Left lung (tissue), 4 donors: ENCODE measurements at regions not wholly inside any gene's neighbourhood (a gene's known extent, or its start where the extent isn't known, plus 50 kb on each side); places are given as distances from the start of the nearest gene placed in this dataset.
A peak's percentile ranks its signal among the peaks of the same experiment; 100 is the strongest.
"Not testable (repeated sequence)": the region's sequence is repeated elsewhere in the genome, so short reads cannot be mapped to it uniquely, and the experiment has no call there.

Source experiments
- ATAC-seq: fragments of 200-7000 bp; cut with Tn5 transposase; one replicate; pipeline ENCODE4 v1.9.1; 2020; ENCODE audit warnings: moderate library complexity
- DNase-seq, 4 donors: peaks; one replicate each; pipeline ENCODE4 v3.0.0-alpha.2; 2013 to 2020
- H3K27ac ChIP-seq, 2 donors: fragments of 200-600 bp; sonication (generic) in 1 of 2; one replicate each; pipeline versions ENCODE4 v1.5.0 to v1.8.0; 2020 to 2021
- H3K27me3 ChIP-seq, 2 donors: fragments of 200-600 bp; sonication (generic) in 1 of 2; one replicate each; pipeline versions ENCODE4 v1.5.0 to v1.8.0; 2020 to 2021
- H3K36me3 ChIP-seq, 2 donors: fragments of 200-600 bp; sonication (generic) in 1 of 2; one replicate each; pipeline versions ENCODE4 v1.5.0 to v1.8.0; 2020 to 2021
- H3K4me1 ChIP-seq, 2 donors: fragments of 200-600 bp; one replicate each; pipeline ENCODE4 v1.8.0; 2021
- H3K4me3 ChIP-seq, 2 donors: fragments of 200-600 bp; sonication (generic) in 1 of 2; one replicate each; pipeline versions ENCODE4 v1.5.0 to v1.8.0; 2020 to 2021; ENCODE audit warnings: mild to moderate bottlenecking in 1 of 2
- H3K9me3 ChIP-seq, 2 donors: fragments of 200-600 bp; sonication (generic) in 1 of 2; one replicate each; pipeline versions ENCODE4 v1.5.0 to v1.8.0; 2020 to 2021
- CTCF ChIP-seq, 2 donors: fragments of 200-600 bp; sonication (generic) in 1 of 2; IDR thresholded peaks; one replicate each; pipeline versions ENCODE4 v1.5.0 to v1.8.0; 2021; ENCODE audit warnings: antibody characterized with exemption in 2 of 2
- intact Hi-C, 2 donors: fragments of 100-400 bp; cut with DNase I; formaldehyde crosslinking; loops; one replicate each; pipeline versions ENCODE4 v1.11.2 to v1.14.2; 2022
- donor health status: DM: no; HTN: yes; CAD: no.
- donor health status: DM: no; HTN: no; CAD: no.

DNA sequence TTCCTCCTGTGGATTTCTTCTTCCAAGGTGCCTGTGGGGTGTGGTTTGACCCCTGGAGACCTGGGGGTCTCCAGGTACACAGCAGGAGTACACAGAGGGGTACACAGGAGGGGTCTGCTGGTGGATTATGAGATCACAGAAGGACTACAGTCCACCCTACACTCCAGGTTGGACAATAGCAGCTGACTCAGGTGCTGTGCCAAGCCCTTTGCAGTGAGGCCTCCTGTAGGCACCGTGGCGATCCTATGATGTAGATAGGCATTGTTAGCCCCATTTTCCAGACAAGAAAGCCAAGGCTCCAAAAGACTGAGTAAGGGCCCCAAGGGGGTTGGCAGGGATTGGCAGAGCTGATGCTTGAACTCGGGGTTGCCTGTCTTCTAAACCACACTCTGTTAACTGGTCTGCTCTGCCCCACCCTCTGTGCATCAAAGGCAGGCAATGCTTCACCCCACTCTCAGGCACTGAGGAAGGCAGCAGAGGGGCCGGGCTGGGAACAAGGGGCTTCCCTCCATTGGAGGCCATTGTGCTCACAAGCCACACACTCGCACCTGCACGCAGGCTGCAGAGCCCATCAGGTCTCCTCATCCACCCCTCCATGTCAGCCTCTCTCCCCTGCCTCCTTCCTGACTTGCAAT lies 77.5 kb upstream of the SIRPA start:
- DNase-seq, result peak in 2 of 4 donors; percentile 24 to 51
- Histone ChIP-seq H3K9me3 (peaks cover under 1% of the 10 kb centered on the region in 2 donors), H3K4me1 (peaks cover 3 to 79% of the 10 kb centered on the region in 2 donors), H3K4me3 (no peak overlapping the region), H3K27ac (peak overlapping the region in 1 of 2 donors; percentile 94), H3K36me3 (no peaks in the 10 kb centered on the region), H3K27me3 (peaks cover 0 to 26% of the 10 kb centered on the region in 2 donors)
- ATAC-seq, result no peak
- intact Hi-C loops, result no loop called here
- TF ChIP-seq CTCF (IDR thresholded peaks at IDR 0.05), result no peak

DNA sequence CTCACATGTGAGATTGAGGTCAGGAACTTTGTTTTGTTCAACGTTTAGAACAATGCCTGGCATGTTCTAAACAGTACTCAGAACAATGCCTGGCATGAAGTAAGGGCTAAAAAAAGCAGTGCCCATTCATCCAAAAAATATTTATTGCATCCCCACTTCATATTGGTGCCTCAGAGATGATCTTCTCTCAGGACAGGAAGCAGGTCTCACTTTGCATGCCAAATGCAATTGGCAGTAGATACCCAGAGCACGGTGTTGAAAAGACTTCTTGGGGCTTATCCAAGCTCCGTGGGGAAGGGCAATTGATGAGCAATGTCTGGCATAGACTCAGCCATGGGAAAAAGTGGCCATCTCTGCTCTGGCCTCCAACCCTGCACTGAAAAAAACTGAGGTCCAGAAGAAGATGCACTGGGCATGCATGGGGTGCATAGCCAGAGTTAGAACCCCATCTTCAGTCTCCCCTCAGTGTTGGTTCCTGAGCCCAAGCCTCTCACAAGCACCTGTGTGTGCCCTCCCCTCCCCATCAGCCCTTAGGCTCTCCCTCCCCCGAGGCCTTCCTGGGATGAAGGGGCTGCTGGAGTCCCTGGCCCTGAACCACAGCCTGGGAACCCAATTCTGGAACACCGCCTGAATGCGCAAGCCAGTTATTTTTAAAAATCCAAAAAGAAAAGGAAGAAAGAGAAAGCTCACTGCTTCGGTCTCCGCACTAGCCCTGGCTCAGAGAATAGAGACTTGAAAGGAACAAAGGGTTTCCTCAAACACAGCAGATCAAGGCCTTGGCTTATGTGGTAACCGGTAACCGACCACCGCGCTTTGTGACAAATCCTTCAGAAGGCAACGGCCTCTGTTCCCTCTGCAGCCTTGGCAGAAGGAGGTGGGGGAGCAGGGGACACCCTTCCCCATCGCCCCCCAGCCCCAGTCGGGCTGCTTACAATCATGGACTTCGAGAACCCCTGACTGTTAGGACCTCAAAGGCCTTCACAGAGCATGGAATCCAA lies 78.5 kb upstream of the SIRPA start:
- peaks cover 0 to 26% of the 10 kb centered on the region in 2 donors for H3K27me3 ChIP-seq
- ATAC-seq (no peak), DNase-seq (peak in 2 of 4 donors; percentile 28 to 51)
- peak overlapping the region in 1 of 2 donors; percentile 94 for H3K27ac ChIP-seq
- no peak for TF ChIP-seq CTCF (IDR thresholded peaks at IDR 0.05)
- H3K36me3 ChIP-seq, result no peaks in the 10 kb centered on the region
- no peak overlapping the region for H3K4me3 ChIP-seq
- no peaks in the 10 kb centered on the region for H3K9me3 ChIP-seq
- intact Hi-C loops, result no loop called here
- peaks cover 5 to 84% of the 10 kb centered on the region in 2 donors for H3K4me1 ChIP-seq

- intact Hi-C loops, result no loop called here
- no peak for ATAC-seq
- DNase-seq, result no peak
- TF ChIP-seq CTCF (IDR thresholded peaks at IDR 0.05), result no peak
- peaks cover 14 to 84% of the 10 kb centered on the region in 2 donors for H3K4me1 ChIP-seq
- peaks cover 0 to 22% of the 10 kb centered on the region in 2 donors for H3K27me3 ChIP-seq
- no peaks in the 10 kb centered on the region for H3K9me3 ChIP-seq
- no peak overlapping the region for H3K27ac ChIP-seq
- H3K36me3 ChIP-seq, result no peaks in the 10 kb centered on the region
- no peak overlapping the region for H3K4me3 ChIP-seq
Measured at GRCh38 chr20:1815502-1816085, 79.6 kb upstream of the SIRPA start.

- intact Hi-C loops, H3K9me3 ChIP-seq, H3K4me3 ChIP-seq, DNase-seq, H3K27ac ChIP-seq, ATAC-seq, H3K36me3 ChIP-seq: not testable (repeated sequence)
- peaks cover 0 to 15% of the 10 kb centered on the region in 2 donors for H3K27me3 ChIP-seq
- peaks cover 14 to 84% of the 10 kb centered on the region in 2 donors for H3K4me1 ChIP-seq
Measured at GRCh38 chr20:1814861-1815260, 80.3 kb upstream of the SIRPA start.

DNA sequence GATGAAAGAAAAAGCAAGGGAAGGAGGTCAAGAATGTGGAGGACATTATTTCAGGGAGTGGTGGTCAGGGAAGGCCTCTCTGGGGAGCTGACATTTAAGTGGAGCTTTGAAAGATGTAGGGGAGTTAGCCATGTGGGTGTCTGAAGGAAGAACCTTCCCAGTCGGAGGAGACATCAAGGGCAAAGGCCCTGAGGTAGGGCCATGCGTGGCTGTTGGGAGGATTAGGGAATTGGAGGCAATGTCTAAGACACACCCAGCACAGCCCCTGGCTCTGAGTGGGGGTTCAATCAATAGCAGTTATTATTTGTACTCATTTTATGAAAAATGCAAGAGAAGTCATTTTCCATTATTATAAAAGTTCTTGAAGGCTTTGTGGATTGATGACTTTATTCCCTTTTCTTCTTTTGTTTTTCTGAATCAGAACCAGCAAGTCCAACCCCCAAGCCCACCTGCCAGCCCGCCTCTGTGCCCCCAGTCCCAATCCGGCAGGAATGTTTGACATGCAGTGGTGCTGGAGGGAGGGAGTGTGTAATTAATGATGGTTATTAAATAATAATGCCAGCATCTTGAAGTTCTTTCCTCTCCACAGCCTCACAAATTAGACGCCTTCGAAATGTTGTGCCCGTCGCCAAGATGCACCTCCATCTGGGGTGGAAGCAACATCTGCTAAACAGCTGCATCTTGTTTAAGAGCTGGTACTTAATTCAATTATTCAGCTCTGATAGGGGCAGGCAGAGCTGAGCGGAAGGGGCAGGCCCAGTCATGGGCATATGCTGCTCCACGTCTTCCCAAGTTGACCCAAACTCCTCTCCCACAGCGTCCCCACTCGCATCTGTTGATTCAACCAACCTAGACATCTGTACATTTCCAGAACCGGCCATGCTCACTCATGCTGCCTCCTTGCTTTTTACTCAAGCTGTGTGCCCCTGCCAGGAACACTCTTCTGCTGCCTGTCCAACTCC lies 81.3 kb upstream of the SIRPA start:
- intact Hi-C loops, result no loop called here
- Histone ChIP-seq H3K27me3 (peaks cover 0 to 6% of the 10 kb centered on the region in 2 donors), H3K36me3 (no peaks in the 10 kb centered on the region), H3K4me1 (peaks cover 14 to 84% of the 10 kb centered on the region in 2 donors), H3K4me3 (no peak overlapping the region), H3K9me3 (no peaks in the 10 kb centered on the region), H3K27ac (peak overlapping the region in 1 of 2 donors; percentile 8)
- TF ChIP-seq CTCF (IDR thresholded peaks at IDR 0.05), result no peak
- DNase-seq, result no peak
- ATAC-seq, result no peak
